ENCODE measurements at regions not wholly inside any gene's neighbourhood (a gene's known extent, or its start where the extent isn't known, plus 50 kb on each side); places are given as distances from the start of the nearest gene placed in this dataset.

GRCh38 chr1:233445737-233446136, 118.2 kb downstream of the MAP3K21 start:
- H3K4me3 ChIP-seq (ENCODE audit: low read depth, low read length) = no peak overlapping the region
- no peak for TF ChIP-seq CTCF (IDR thresholded peaks at IDR 0.05; ENCODE audit: insufficient read depth, low read depth, low read length, missing control alignments)
- no peak for DNase-seq (ENCODE audit: low read depth)

GRCh38 chr1:233446935-233447334, 119.4 kb downstream of the MAP3K21 start:
- TF ChIP-seq CTCF (IDR thresholded peaks at IDR 0.05; ENCODE audit: insufficient read depth, low read depth, low read length, missing control alignments) = no peak
- no peak overlapping the region for H3K4me3 ChIP-seq (ENCODE audit: low read depth, low read length)
- DNase-seq (ENCODE audit: low read depth) = no peak

- H3K4me3 ChIP-seq (ENCODE audit: low read depth, low read length) = no peak overlapping the region
- DNase-seq (ENCODE audit: low read depth) = no peak
- no peak for TF ChIP-seq CTCF (IDR thresholded peaks at IDR 0.05; ENCODE audit: insufficient read depth, low read depth, low read length, missing control alignments)
These were observed 120.7 kb downstream of the MAP3K21 start for GRCh38 chr1:233448109-233448689.

- no peak for DNase-seq (ENCODE audit: low read depth)
- H3K4me3 ChIP-seq (ENCODE audit: low read depth, low read length) = no peak overlapping the region
- TF ChIP-seq CTCF (IDR thresholded peaks at IDR 0.05; ENCODE audit: insufficient read depth, low read depth, low read length, missing control alignments) = no peak
These were observed 125.2 kb downstream of the MAP3K21 start for GRCh38 chr1:233452724-233453123.

- no peak for TF ChIP-seq CTCF (IDR thresholded peaks at IDR 0.05; ENCODE audit: insufficient read depth, low read depth, low read length, missing control alignments)
- no peak overlapping the region for H3K4me3 ChIP-seq (ENCODE audit: low read depth, low read length)
- DNase-seq (ENCODE audit: low read depth) = no peak
These were observed 126.1 kb downstream of the MAP3K21 start for GRCh38 chr1:233453433-233454200.

GRCh38 chr1:233459470-233459945, 132.0 kb downstream of the MAP3K21 start:
- TF ChIP-seq CTCF (IDR thresholded peaks at IDR 0.05; ENCODE audit: insufficient read depth, low read depth, low read length, missing control alignments) = no peak
- peak; percentile 73 for DNase-seq (ENCODE audit: low read depth)
- no peak overlapping the region for H3K4me3 ChIP-seq (ENCODE audit: low read depth, low read length)
